ENCODE measurements at regions not wholly inside any gene's neighbourhood (a gene's known extent, or its start where the extent isn't known, plus 50 kb on each side); places are given as distances from the start of the nearest gene placed in this dataset.

- peak; percentile 60 for DNase-seq (ENCODE audit: low read depth)
Measured at GRCh38 chr2:18829976-18830375, 240.6 kb upstream of the NT5C1B start.

- peak; percentile 90 for DNase-seq (ENCODE audit: low read depth)
Measured at GRCh38 chr2:18829251-18829902, 240.0 kb upstream of the NT5C1B start.

GRCh38 chr2:18828296-18828695 lies 238.9 kb upstream of the NT5C1B start:
- DNase-seq (ENCODE audit: low read depth) = no peak

- DNase-seq (ENCODE audit: low read depth) = no peak
Measured at GRCh38 chr2:18825838-18826237, 236.5 kb upstream of the NT5C1B start.

- no peak for DNase-seq (ENCODE audit: low read depth)
Measured at GRCh38 chr2:18824915-18825314, 235.5 kb upstream of the NT5C1B start.

GRCh38 chr2:18824325-18824790 lies 235.0 kb upstream of the NT5C1B start:
- DNase-seq (ENCODE audit: low read depth) = no peak

GRCh38 chr2:18821431-18821830 lies 232.1 kb upstream of the NT5C1B start:
- no peak for DNase-seq (ENCODE audit: low read depth)

- DNase-seq (ENCODE audit: low read depth) = peak; percentile 5
Measured at GRCh38 chr2:18820966-18821365, 231.6 kb upstream of the NT5C1B start.

GRCh38 chr2:18819566-18819965 lies 230.2 kb upstream of the NT5C1B start:
- no peak for DNase-seq (ENCODE audit: low read depth)

- peak; percentile 88 for DNase-seq (ENCODE audit: low read depth)
Measured at GRCh38 chr2:18814387-18814786, 225.0 kb upstream of the NT5C1B start.

- no peak for DNase-seq (ENCODE audit: low read depth)
Measured at GRCh38 chr2:18804536-18804935, 215.2 kb upstream of the NT5C1B start.

- no peak for DNase-seq (ENCODE audit: low read depth)
Measured at GRCh38 chr2:18803141-18803939, 214.0 kb upstream of the NT5C1B start.

GRCh38 chr2:18800240-18800971 lies 211.0 kb upstream of the NT5C1B start:
- no peak for DNase-seq (ENCODE audit: low read depth)

- DNase-seq (ENCODE audit: low read depth) = peak; percentile 70
Measured at GRCh38 chr2:18799397-18799796, 210.0 kb upstream of the NT5C1B start.

GRCh38 chr2:18797133-18797845 lies 207.9 kb upstream of the NT5C1B start:
- no peak for DNase-seq (ENCODE audit: low read depth)

GRCh38 chr2:18795906-18796305 lies 206.5 kb upstream of the NT5C1B start:
- DNase-seq (ENCODE audit: low read depth) = peak; percentile 28

- no peak for DNase-seq (ENCODE audit: low read depth)
Measured at GRCh38 chr2:18792684-18793083, 203.3 kb upstream of the NT5C1B start.

GRCh38 chr2:18792226-18792629 lies 202.9 kb upstream of the NT5C1B start:
- DNase-seq (ENCODE audit: low read depth) = peak; percentile 50

GRCh38 chr2:18791172-18791797 lies 201.9 kb upstream of the NT5C1B start:
- DNase-seq (ENCODE audit: low read depth) = peak; percentile 19

GRCh38 chr2:18790509-18791171 lies 201.3 kb upstream of the NT5C1B start:
- DNase-seq (ENCODE audit: low read depth) = no peak

GRCh38 chr2:18788592-18788991 lies 199.2 kb upstream of the NT5C1B start:
- peak; percentile 66 for DNase-seq (ENCODE audit: low read depth)

Measured in EH (cell line).